ENCODE measurements at regions not wholly inside any gene's neighbourhood (a gene's known extent, or its start where the extent isn't known, plus 50 kb on each side); places are given as distances from the start of the nearest gene placed in this dataset.
A peak's percentile ranks its signal among the peaks of the same experiment; 100 is the strongest.

DNA sequence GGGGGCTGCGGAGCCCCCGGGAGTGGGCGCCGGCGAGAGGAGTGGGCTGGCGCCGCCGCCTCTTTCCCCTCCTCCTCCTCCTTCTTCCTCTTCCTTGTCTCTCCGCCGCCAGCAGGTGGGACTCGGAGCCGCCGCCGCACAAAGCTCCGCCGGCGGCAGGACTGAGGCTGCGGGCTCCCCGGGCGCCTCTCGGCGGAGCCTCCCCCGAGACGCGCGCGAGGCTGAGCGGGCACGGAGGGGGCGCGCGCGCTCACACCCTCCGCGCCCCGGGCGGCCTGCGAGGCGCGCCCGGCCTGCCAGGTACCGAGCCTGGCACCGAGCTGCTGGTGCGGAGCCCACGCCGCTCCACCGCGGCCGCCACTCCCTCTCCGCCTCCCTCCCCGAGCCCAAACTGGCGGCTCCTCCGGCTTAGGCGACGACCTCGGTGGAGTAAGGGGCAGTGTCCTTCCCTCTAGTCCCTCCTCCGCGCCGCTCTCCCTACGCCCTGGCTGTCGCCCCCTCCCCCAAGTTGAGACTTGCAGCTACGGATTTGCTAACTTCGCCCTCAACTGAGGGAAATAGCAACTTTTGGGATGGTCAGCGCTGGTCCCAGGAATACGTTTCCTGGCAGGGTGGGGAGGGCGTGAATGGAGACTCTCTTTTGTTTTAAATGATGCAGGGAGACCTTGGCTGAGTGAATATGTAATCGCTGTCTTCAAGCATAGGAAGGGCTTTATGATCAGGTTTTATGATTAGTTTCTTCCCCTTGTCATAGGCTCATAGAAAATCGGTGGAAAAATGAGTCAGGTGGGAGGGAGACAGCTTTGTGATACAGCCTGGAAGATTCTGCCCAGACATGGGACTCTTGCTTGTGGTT lies 199.5 kb upstream of the CAND1 start:
- Histone ChIP-seq H2BK120ac (ENCODE audit: low read depth, low read length, poor library complexity, severe bottlenecking) (no peak overlapping the region), H3K4me1 (ENCODE audit: insufficient read depth, low read length) (no peaks in the 10 kb centered on the region; the same call in 1 of the 2 replicates), H3K14ac (ENCODE audit: insufficient read depth, low read length) (0 out of 2 replicates have a peak overlapping the region, but pooled peaks have one; percentile 75), H2BK5ac (ENCODE audit: insufficient read length, low read length) (no peak overlapping the region), H3K18ac (ENCODE audit: insufficient read length, low read depth, low read length) (no peak overlapping the region), H2BK15ac (ENCODE audit: low read depth, low read length) (no peak overlapping the region), H2BK12ac (ENCODE audit: insufficient read length, low read depth, low read length) (no peak overlapping the region), H3K4ac (ENCODE audit: low read depth, low read length) (no peak overlapping the region), H3K9me3 (ENCODE audit: control insufficient read depth, low read depth, low read length) (no peaks in the 10 kb centered on the region), H3K79me2 (ENCODE audit: insufficient read depth, low read length) (no peaks in the 10 kb centered on the region; the same call in 1 of the 2 replicates), H4K20me1 (ENCODE audit: control insufficient read depth, insufficient read depth, insufficient read length) (no peaks in the 10 kb centered on the region), H4K91ac (ENCODE audit: insufficient read length, low read depth, low read length) (no peak overlapping the region), H3K27ac (ENCODE audit: insufficient read length, low read depth, low read length) (no peak overlapping the region), H3K27me3 (ENCODE audit: insufficient read depth, low read length) (no peaks in the 10 kb centered on the region; the same call in 1 of the 2 replicates), H3K9ac (ENCODE audit: extremely low read depth, insufficient read length, low read length) (no peak overlapping the region), H3K23me2 (ENCODE audit: insufficient read length, low read depth, low read length, poor library complexity, severe bottlenecking) (peaks cover 10% of the 10 kb centered on the region), H3K56ac (ENCODE audit: insufficient read length, low read depth, low read length) (no peak overlapping the region), H2AK5ac (ENCODE audit: insufficient read length, low read length) (no peak overlapping the region), H2AFZ (ENCODE audit: low read length) (peak overlapping the region; percentile 41), H3K23ac (ENCODE audit: insufficient read length, low read depth, low read length) (no peak overlapping the region), H4K5ac (ENCODE audit: insufficient read length, low read depth, low read length) (no peak overlapping the region), H3T11ph (ENCODE audit: low read length) (no peak overlapping the region), H3K4me2 (ENCODE audit: insufficient read depth, insufficient read length, low read length) (peak overlapping the region; percentile 96), H4K8ac (replicated peaks; ENCODE audit: insufficient read length, low read depth, low read length) (no peak overlapping the region), H2BK20ac (ENCODE audit: low read depth, low read length, poor library complexity, severe bottlenecking) (no peak overlapping the region), H3K79me1 (ENCODE audit: insufficient read depth, low read depth, low read length, poor library complexity, severe bottlenecking) (no peaks in the 10 kb centered on the region)
- peak; percentile 82 for DNase-seq
- WGBS (ENCODE audit: extremely low coverage, insufficient read length, low lambda C conversion rate): no CpG with 5 or more reads among the region's 68 CpGs
- peaks cover 31% of the 10 kb centered on the region for H3K27me3 Mint-ChIP-seq (ENCODE audit: low read depth)
- no peaks in the 10 kb centered on the region for H3K36me3 Mint-ChIP-seq (ENCODE audit: insufficient read depth in 1 of 3, low read depth in 3 of 3)
- 0 out of 7 replicates have a peak overlapping the region, but pooled peaks of 2 of the 3 experiments have one; percentile 32 to 60 for H3K27ac Mint-ChIP-seq
- no peaks in the 10 kb centered on the region; a peak in 2 of 5 replicates for H3K9me3 Mint-ChIP-seq
- peaks cover 23% of the 10 kb centered on the region in 2 experiments for H3K4me1 Mint-ChIP-seq
- TF ChIP-seq, protein P1, sequence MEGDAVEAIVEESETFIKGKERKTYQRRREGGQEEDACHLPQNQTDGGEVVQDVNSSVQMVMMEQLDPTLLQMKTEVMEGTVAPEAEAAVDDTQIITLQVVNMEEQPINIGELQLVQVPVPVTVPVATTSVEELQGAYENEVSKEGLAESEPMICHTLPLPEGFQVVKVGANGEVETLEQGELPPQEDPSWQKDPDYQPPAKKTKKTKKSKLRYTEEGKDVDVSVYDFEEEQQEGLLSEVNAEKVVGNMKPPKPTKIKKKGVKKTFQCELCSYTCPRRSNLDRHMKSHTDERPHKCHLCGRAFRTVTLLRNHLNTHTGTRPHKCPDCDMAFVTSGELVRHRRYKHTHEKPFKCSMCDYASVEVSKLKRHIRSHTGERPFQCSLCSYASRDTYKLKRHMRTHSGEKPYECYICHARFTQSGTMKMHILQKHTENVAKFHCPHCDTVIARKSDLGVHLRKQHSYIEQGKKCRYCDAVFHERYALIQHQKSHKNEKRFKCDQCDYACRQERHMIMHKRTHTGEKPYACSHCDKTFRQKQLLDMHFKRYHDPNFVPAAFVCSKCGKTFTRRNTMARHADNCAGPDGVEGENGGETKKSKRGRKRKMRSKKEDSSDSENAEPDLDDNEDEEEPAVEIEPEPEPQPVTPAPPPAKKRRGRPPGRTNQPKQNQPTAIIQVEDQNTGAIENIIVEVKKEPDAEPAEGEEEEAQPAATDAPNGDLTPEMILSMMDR (conservative IDR thresholded peaks at IDR 0.05): no peak; the same call in 2 of the 3 replicates
- peak overlapping the region; percentile 82 to 91 for H3K4me3 Mint-ChIP-seq
